ENCODE measurements at regions not wholly inside any gene's neighbourhood (a gene's known extent, or its start where the extent isn't known, plus 50 kb on each side); places are given as distances from the start of the nearest gene placed in this dataset.
"Not testable (repeated sequence)": the region's sequence is repeated elsewhere in the genome, so short reads cannot be mapped to it uniquely, and the experiment has no call there.

- peak in 1 of 3 donors; percentile 5 for DNase-seq (ENCODE audit: low read depth in 2 of 3, low spot score in 2 of 3)
These were observed 91.2 kb downstream of the TRIM43 start for GRCh38 chr2:95682889-95683517.

- DNase-seq (ENCODE audit: low read depth in 2 of 3, low spot score in 2 of 3), result no peak
These were observed 93.7 kb downstream of the TRIM43 start for GRCh38 chr2:95685513-95685912.

GRCh38 chr2:95686056-95686825 lies 94.4 kb downstream of the TRIM43 start:
- not testable (repeated sequence) for DNase-seq (ENCODE audit: low read depth in 2 of 3, low spot score in 2 of 3)

GRCh38 chr2:95687852-95688251 lies 96.1 kb downstream of the TRIM43 start:
- DNase-seq (ENCODE audit: low read depth in 2 of 3, low spot score in 2 of 3), result not testable (repeated sequence)

- not testable (repeated sequence) for DNase-seq (ENCODE audit: low read depth in 2 of 3, low spot score in 2 of 3)
These were observed 99.4 kb downstream of the TRIM43 start for GRCh38 chr2:95691210-95691609.

- not testable (repeated sequence) for DNase-seq (ENCODE audit: low read depth in 2 of 3, low spot score in 2 of 3)
These were observed 101.5 kb downstream of the TRIM43 start for GRCh38 chr2:95693071-95693846.

GRCh38 chr2:95695613-95696012 lies 103.8 kb downstream of the TRIM43 start:
- no peak for DNase-seq (ENCODE audit: low read depth in 2 of 3, low spot score in 2 of 3)

- no peak for DNase-seq (ENCODE audit: low read depth in 2 of 3, low spot score in 2 of 3)
These were observed 106.3 kb downstream of the TRIM43 start for GRCh38 chr2:95698146-95698545.

GRCh38 chr2:95699201-95700184 lies 107.7 kb downstream of the TRIM43 start:
- not testable (repeated sequence) for DNase-seq (ENCODE audit: low read depth in 2 of 3, low spot score in 2 of 3)

GRCh38 chr2:95700519-95700918 lies 108.7 kb downstream of the TRIM43 start:
- peak in 1 of 3 donors; percentile 64 for DNase-seq (ENCODE audit: low read depth in 2 of 3, low spot score in 2 of 3)

- DNase-seq (ENCODE audit: low read depth in 2 of 3, low spot score in 2 of 3), result no peak
These were observed 110.7 kb downstream of the TRIM43 start for GRCh38 chr2:95702471-95702870.

- DNase-seq (ENCODE audit: low read depth in 2 of 3, low spot score in 2 of 3), result not testable (repeated sequence)
These were observed 115.4 kb downstream of the TRIM43 start for GRCh38 chr2:95707161-95707560.

GRCh38 chr2:95707837-95708236 lies 116.0 kb downstream of the TRIM43 start:
- DNase-seq (ENCODE audit: low read depth in 2 of 3, low spot score in 2 of 3), result no peak

GRCh38 chr2:95709831-95710230 lies 118.0 kb downstream of the TRIM43 start:
- DNase-seq (ENCODE audit: low read depth in 2 of 3, low spot score in 2 of 3), result no peak

GRCh38 chr2:95713470-95714177 lies 121.8 kb downstream of the TRIM43 start:
- peak in 1 of 3 donors; percentile 6 for DNase-seq (ENCODE audit: low read depth in 2 of 3, low spot score in 2 of 3)

GRCh38 chr2:95714398-95714797 lies 122.6 kb downstream of the TRIM43 start:
- DNase-seq (ENCODE audit: low read depth in 2 of 3, low spot score in 2 of 3), result not testable (repeated sequence)

GRCh38 chr2:95719473-95720060 lies 127.8 kb downstream of the TRIM43 start:
- no peak for DNase-seq (ENCODE audit: low read depth in 2 of 3, low spot score in 2 of 3)

- DNase-seq (ENCODE audit: low read depth in 2 of 3, low spot score in 2 of 3), result no peak
These were observed 129.9 kb downstream of the TRIM43 start for GRCh38 chr2:95721726-95722125.

- DNase-seq (ENCODE audit: low read depth in 2 of 3, low spot score in 2 of 3), result no peak
These were observed 130.4 kb downstream of the TRIM43 start for GRCh38 chr2:95722131-95722697.
